ENCODE measurements at regions not wholly inside any gene's neighbourhood (a gene's known extent, or its start where the extent isn't known, plus 50 kb on each side); places are given as distances from the start of the nearest gene placed in this dataset.

DNA sequence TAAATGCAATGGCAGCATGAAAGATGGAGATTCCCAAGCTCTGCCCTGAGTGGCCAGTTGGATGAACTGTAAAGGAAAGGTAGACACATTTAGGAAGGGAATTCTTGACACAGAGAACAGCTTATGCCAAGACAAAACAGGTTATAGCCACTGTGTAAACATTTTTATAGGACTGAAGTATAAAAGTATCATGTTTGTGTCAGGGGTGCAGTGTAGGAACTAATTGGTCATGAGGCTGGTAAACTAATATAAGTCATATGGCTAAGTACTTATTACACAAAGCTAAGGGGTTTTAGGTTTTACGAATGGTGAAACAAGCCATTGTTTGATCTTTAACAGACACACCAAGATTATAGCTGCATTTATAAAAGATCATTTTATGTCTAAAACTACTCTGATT lies 207.7 kb upstream of the SLC16A7 start:
- H3K27ac Mint-ChIP-seq = no peak overlapping the region
- H3K4me3 Mint-ChIP-seq = no peak overlapping the region
- no peak for DNase-seq (ENCODE audit: extremely low spot score, unreplicated experiment)
- peaks cover 5% of the 10 kb centered on the region for H3K9me3 Mint-ChIP-seq
- TF ChIP-seq, protein P1, sequence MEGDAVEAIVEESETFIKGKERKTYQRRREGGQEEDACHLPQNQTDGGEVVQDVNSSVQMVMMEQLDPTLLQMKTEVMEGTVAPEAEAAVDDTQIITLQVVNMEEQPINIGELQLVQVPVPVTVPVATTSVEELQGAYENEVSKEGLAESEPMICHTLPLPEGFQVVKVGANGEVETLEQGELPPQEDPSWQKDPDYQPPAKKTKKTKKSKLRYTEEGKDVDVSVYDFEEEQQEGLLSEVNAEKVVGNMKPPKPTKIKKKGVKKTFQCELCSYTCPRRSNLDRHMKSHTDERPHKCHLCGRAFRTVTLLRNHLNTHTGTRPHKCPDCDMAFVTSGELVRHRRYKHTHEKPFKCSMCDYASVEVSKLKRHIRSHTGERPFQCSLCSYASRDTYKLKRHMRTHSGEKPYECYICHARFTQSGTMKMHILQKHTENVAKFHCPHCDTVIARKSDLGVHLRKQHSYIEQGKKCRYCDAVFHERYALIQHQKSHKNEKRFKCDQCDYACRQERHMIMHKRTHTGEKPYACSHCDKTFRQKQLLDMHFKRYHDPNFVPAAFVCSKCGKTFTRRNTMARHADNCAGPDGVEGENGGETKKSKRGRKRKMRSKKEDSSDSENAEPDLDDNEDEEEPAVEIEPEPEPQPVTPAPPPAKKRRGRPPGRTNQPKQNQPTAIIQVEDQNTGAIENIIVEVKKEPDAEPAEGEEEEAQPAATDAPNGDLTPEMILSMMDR (conservative IDR thresholded peaks at IDR 0.05) = no peak
- no peaks in the 10 kb centered on the region for H3K4me1 Mint-ChIP-seq (ENCODE audit: unreplicated experiment)
- no peaks in the 10 kb centered on the region for H3K36me3 Mint-ChIP-seq
- H3K27me3 Mint-ChIP-seq = peaks cover 9% of the 10 kb centered on the region

DNA sequence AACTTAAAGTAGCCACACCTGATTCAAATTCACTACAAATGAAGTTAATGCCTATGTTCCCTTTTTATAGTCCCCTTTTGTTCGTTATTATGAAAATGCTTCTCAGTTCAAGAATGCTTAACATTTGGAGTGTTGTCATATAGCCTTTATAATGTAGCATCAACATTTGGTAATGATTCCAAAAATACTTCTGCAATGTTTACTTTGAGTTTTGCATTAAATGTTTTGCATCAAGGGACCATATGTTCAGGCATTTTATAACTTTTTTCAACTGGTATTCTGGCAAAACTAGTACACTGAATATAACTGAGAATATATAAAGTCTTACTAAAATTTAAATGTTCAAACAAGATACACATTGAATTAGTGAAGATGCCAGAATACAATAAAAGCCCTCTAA lies 209.6 kb upstream of the SLC16A7 start:
- TF ChIP-seq, protein P1 (conservative IDR thresholded peaks at IDR 0.05) = no peak
- no peak for DNase-seq (ENCODE audit: extremely low spot score, unreplicated experiment)
- H3K4me1 Mint-ChIP-seq (ENCODE audit: unreplicated experiment) = peaks cover 3% of the 10 kb centered on the region
- H3K4me3 Mint-ChIP-seq = no peak overlapping the region
- H3K27me3 Mint-ChIP-seq = peaks cover 3% of the 10 kb centered on the region
- H3K9me3 Mint-ChIP-seq = peaks cover 3% of the 10 kb centered on the region
- no peaks in the 10 kb centered on the region for H3K36me3 Mint-ChIP-seq
- no peak overlapping the region for H3K27ac Mint-ChIP-seq

DNA sequence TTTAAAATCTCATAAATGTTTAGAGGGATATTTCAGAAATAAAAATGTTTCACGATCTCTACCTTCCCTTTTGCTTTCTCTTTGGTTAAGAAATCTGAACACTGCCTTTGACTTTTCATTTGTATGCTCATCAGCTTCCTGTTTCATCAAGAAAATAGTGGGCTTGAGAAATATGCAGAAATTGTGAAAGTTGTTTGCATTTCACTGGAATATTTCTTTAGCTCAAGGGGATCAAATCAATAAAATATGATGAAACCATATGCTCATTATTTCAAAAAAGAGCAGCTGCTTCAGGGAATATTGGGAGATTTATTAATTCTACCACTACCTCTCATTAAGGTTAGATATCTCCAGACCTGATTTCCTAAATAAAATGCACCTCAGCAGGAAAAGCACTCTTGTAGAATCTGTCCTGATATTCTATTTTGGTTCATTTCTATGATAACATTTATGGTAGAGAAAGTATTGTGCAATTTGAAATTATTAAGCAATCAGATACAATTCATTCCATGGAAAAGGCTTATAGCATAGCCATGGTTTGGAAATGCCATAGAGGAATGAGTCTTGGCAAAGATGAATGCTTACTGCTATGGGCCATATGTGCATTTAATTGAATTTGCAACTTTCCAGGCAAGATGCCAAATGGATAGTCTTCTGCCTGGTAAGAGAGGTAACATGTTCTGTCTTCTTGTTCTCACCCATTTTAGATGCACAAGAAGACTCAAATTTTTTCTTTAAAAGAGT lies 212.6 kb upstream of the SLC16A7 start:
- no peaks in the 10 kb centered on the region for H3K9me3 Mint-ChIP-seq
- DNase-seq (ENCODE audit: extremely low spot score, unreplicated experiment) = no peak
- no peaks in the 10 kb centered on the region for H3K36me3 Mint-ChIP-seq
- no peaks in the 10 kb centered on the region for H3K27me3 Mint-ChIP-seq
- H3K4me3 Mint-ChIP-seq = no peak overlapping the region
- TF ChIP-seq, protein P1 (conservative IDR thresholded peaks at IDR 0.05) = no peak
- H3K4me1 Mint-ChIP-seq (ENCODE audit: unreplicated experiment) = peaks cover 3% of the 10 kb centered on the region
- H3K27ac Mint-ChIP-seq = no peak overlapping the region

DNA sequence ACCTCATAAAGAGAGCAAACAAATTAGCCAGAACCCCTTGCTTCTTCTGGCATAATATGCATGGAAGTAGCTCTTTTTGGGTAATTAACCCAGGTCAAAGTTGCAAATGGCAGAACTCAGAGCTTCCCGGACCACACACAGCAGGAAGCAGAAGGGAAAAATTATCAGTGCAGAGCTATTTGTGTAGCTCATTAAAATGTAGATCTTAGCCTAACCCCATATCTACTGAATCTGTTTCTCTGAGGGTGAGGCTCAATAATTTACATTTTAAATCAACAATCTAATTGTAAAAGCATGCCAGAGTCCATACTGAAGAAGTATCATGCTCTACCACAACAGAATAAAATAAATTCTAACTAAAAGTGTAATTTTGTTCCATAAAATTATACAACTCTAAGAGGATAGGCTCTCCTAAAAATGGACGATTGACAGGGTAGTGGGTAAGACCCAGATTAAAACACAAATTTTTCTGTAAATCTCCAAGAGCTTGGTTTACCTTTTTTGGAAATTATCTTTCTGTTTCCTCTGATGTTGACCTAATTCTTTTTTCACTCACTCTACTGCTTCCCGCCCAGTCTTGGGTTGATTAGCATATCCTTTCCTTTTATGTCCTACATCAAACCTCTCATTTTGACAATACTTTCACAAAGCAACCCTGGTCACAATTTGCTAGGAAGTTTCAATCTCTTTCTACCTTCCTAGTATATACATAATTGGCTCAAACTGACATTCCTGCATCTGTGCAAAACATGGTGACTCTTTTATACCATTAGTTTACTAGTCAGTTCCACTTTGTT lies 213.3 kb upstream of the SLC16A7 start:
- H3K9me3 Mint-ChIP-seq = no peaks in the 10 kb centered on the region
- no peak overlapping the region for H3K27ac Mint-ChIP-seq
- peaks cover 3% of the 10 kb centered on the region for H3K4me1 Mint-ChIP-seq (ENCODE audit: unreplicated experiment)
- DNase-seq (ENCODE audit: extremely low spot score, unreplicated experiment) = no peak
- TF ChIP-seq, protein P1 (conservative IDR thresholded peaks at IDR 0.05) = no peak
- no peak overlapping the region for H3K4me3 Mint-ChIP-seq
- H3K27me3 Mint-ChIP-seq = no peaks in the 10 kb centered on the region
- no peaks in the 10 kb centered on the region for H3K36me3 Mint-ChIP-seq

DNA sequence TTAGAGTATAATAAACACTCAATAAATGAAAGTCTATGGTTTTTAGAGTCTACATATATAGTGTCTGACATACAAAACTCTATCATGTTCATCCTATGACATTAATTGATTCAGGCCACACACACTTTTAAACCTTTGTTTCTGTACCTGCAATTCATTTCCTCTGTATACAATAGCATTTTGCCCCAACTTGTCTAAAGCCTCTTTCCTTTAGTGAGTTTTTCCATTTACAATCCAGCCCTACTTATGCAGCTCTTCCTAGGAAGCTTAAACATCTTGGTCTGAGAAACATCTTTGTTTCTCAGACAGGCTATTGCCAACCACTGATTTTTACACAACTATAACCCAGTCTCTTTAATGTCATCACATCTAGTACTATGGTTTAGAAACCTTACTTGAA lies 214.7 kb upstream of the SLC16A7 start:
- Mint-ChIP-seq H3K27ac (no peak overlapping the region), H3K4me1 (ENCODE audit: unreplicated experiment) (peaks cover 3% of the 10 kb centered on the region), H3K9me3 (no peaks in the 10 kb centered on the region), H3K27me3 (no peaks in the 10 kb centered on the region), H3K4me3 (no peak overlapping the region), H3K36me3 (no peaks in the 10 kb centered on the region)
- no peak for DNase-seq (ENCODE audit: extremely low spot score, unreplicated experiment)
- TF ChIP-seq, protein P1 (conservative IDR thresholded peaks at IDR 0.05) = no peak
